ENCODE measurements at regions not wholly inside any gene's neighbourhood (a gene's known extent, or its start where the extent isn't known, plus 50 kb on each side); places are given as distances from the start of the nearest gene placed in this dataset.

DNA sequence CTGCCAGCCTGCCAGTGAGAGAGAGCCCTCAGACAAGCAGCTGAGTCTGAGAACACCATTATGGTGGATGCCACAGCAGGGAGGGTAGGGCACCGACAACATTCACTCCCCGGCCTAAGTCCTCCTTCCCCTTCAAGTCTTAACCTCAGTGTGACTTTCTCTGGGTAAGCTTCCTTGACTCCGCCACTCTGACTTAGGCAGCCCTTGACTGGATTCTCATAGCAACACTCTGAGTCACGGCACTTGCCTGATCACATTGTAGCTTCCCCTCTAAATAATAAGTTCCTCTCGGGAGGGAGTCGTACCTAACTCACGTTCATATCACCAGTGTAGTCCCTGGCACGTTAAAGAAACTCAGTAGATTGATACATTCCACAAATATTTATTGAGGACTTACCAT, 180.5 kb downstream of the FOXB1 start:
- TF ChIP-seq CTCF (IDR thresholded peaks at IDR 0.05; ENCODE audit: low read depth, low read length, missing control alignments): no peak
- H3K4me3 ChIP-seq (replicated peaks; ENCODE audit: low read depth, low read length): no peak overlapping the region
- no peak for DNase-seq (ENCODE audit: extremely low read depth, low read depth)

DNA sequence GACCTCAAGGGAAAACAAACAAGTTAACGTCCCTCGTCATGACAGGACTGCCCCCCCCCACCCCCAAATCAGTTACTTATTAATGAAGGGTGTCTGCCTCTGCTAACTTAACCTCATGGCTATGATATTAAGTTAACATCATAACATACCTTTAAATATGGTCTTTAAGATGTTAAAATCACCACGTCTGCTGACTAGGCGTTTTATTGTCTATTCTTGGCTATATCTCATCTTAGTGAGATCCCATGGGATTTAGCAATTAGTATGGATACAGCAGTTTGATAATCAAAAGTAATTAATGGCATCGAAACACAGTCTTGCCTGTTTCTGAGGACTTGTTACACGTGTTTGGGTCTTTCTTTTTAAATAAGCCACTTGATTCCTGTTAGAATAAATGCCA, 186.9 kb downstream of the FOXB1 start:
- no peak overlapping the region for H3K4me3 ChIP-seq (replicated peaks; ENCODE audit: low read depth, low read length)
- TF ChIP-seq CTCF (IDR thresholded peaks at IDR 0.05; ENCODE audit: low read depth, low read length, missing control alignments): no peak
- no peak for DNase-seq (ENCODE audit: extremely low read depth, low read depth)

- no peak for TF ChIP-seq CTCF (IDR thresholded peaks at IDR 0.05; ENCODE audit: low read depth, low read length, missing control alignments)
- H3K4me3 ChIP-seq (replicated peaks; ENCODE audit: low read depth, low read length): no peak overlapping the region
- no peak for DNase-seq (ENCODE audit: extremely low read depth, low read depth)
Observed at GRCh38 chr15:60191821-60192220, 187.7 kb downstream of the FOXB1 start.

DNA sequence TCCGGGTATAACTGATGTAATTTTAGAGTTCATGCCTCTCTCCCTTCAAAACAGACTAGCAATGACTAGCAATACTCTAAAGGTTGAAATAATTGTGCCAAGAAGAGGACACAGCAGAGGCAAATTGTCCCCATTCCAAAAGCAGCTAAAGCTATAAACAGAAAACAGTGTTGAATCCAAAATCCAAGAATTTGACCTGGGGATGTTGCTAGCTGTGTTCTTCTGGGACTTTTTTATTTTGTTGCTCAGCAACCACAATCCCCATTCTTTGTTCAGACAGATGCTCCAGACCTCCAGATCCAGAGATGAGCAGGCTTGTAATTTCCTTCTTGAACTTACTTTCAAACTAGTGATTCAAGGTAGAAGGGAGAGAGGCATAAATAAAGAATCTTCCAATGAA, 191.5 kb downstream of the FOXB1 start:
- TF ChIP-seq CTCF (IDR thresholded peaks at IDR 0.05; ENCODE audit: low read depth, low read length, missing control alignments): no peak
- no peak for DNase-seq (ENCODE audit: extremely low read depth, low read depth)
- no peak overlapping the region for H3K4me3 ChIP-seq (replicated peaks; ENCODE audit: low read depth, low read length)

- no peak for TF ChIP-seq CTCF (IDR thresholded peaks at IDR 0.05; ENCODE audit: low read depth, low read length, missing control alignments)
- DNase-seq (ENCODE audit: extremely low read depth, low read depth): no peak
- no peak overlapping the region for H3K4me3 ChIP-seq (replicated peaks; ENCODE audit: low read depth, low read length)
Observed at GRCh38 chr15:60204131-60204885, 193.5 kb downstream of the ANXA2 start.

DNA sequence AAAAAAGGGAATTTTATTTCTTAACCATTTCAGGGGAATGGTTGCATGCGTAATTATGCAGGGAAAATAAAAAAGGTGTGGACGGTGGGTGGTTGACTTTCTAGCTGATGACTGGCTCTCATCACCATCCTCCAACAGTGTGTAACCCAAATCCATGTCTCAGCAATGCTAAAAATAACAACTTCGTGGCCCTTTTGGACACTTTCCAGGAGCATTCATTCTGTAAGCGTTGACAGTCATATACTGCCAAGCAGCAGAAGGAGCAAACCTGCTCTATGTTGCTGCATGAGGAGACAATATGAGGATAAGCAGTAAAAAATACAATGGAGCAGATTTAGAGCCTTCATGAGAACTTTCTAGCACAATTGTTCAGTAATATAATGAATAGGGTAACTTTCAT, 189.1 kb downstream of the ANXA2 start:
- DNase-seq (ENCODE audit: extremely low read depth, low read depth): no peak
- H3K4me3 ChIP-seq (replicated peaks; ENCODE audit: low read depth, low read length): no peak overlapping the region
- no peak for TF ChIP-seq CTCF (IDR thresholded peaks at IDR 0.05; ENCODE audit: low read depth, low read length, missing control alignments)

GRCh38 chr15:60212536-60212935, 185.2 kb downstream of the ANXA2 start:
- H3K4me3 ChIP-seq (replicated peaks; ENCODE audit: low read depth, low read length): no peak overlapping the region
- no peak for TF ChIP-seq CTCF (IDR thresholded peaks at IDR 0.05; ENCODE audit: low read depth, low read length, missing control alignments)
- peak; percentile 5 for DNase-seq (ENCODE audit: extremely low read depth, low read depth)

Data from HFF-Myc (cell line).